CD4-positive, CD25-positive, alpha-beta regulatory T cell (primary cell): ENCODE measurements at regions not wholly inside any gene's neighbourhood (a gene's known extent, or its start where the extent isn't known, plus 50 kb on each side); places are given as distances from the start of the nearest gene placed in this dataset.
A peak's percentile ranks its signal among the peaks of the same experiment; 100 is the strongest.

Experiments used
- ATAC-seq, 2 donors: fragments of 150-1000 bp; cut with Tn5 transposase; one replicate each; pipeline ENCODE4 v1.10.0; 2021; ENCODE audit warnings: low read depth in 2 of 2, moderate number of reproducible peaks in 2 of 2, moderate library complexity in 1 of 2
- DNase-seq, 3 donors: peaks; one replicate each; pipeline versions ENCODE4 v3.0.0 to v3.0.0-alpha.2; 2012 to 2022; ENCODE audit warnings: mixed read lengths in 1 of 3
- H3K27ac ChIP-seq: one replicate; pipeline ENCODE4 v1.7.0; 2013; ENCODE audit warnings: mild to moderate bottlenecking, low read length; ENCODE audit not compliant: insufficient read depth, poor library complexity, severe bottlenecking
- H3K27me3 ChIP-seq: one replicate; pipeline ENCODE4 v1.7.0; 2013; ENCODE audit warnings: low read length; ENCODE audit not compliant: control insufficient read depth, insufficient read depth
- H3K36me3 ChIP-seq: one replicate; pipeline ENCODE4 v1.7.0; 2013; ENCODE audit warnings: mild to moderate bottlenecking, low read length, moderate library complexity; ENCODE audit not compliant: control insufficient read depth, insufficient read depth
- H3K4me1 ChIP-seq: 2 replicates; pipeline ENCODE4 v1.7.0; 2013; ENCODE audit warnings: mild to moderate bottlenecking, low read length; ENCODE audit not compliant: insufficient read depth, control insufficient read depth, poor library complexity, severe bottlenecking
- H3K4me3 ChIP-seq: one replicate; pipeline ENCODE4 v1.7.0; 2013; ENCODE audit warnings: low read depth, mild to moderate bottlenecking, low read length, moderate library complexity
- H3K9me3 ChIP-seq, 2 experiments: 1 replicate in 1 of 2; 2 replicates in 1 of 2; pipeline ENCODE4 v1.7.0; 2013; ENCODE audit warnings: low read length in 2 of 2, mild to moderate bottlenecking in 1 of 2, moderate library complexity in 1 of 2; ENCODE audit not compliant: control insufficient read depth in 2 of 2
- H3K27ac Mint-ChIP-seq, 3 donors: one replicate each; pipeline ENCODE4 v1.8.0; 2020 to 2022; ENCODE audit warnings: mild to moderate bottlenecking in 3 of 3, mixed read lengths in 3 of 3, moderate library complexity in 2 of 3
- H3K27me3 Mint-ChIP-seq: one replicate; pipeline ENCODE4 v1.8.0; 2022; ENCODE audit warnings: mild to moderate bottlenecking, mixed read lengths
- H3K36me3 Mint-ChIP-seq: one replicate; pipeline ENCODE4 v1.8.0; 2020; ENCODE audit warnings: mixed read lengths
- H3K4me1 Mint-ChIP-seq, 4 donors: one replicate each; pipeline ENCODE4 v1.8.0; 2020 to 2022; ENCODE audit warnings: mixed read lengths in 4 of 4, mild to moderate bottlenecking in 1 of 4
- H3K4me3 Mint-ChIP-seq, 4 donors: one replicate each; pipeline ENCODE4 v1.8.0; 2020 to 2022; ENCODE audit warnings: mild to moderate bottlenecking in 4 of 4, mixed read lengths in 4 of 4, moderate library complexity in 3 of 4
- H3K9me3 Mint-ChIP-seq, 7 donors: one replicate each; pipeline ENCODE4 v1.8.0; 2020 to 2022; ENCODE audit warnings: mixed read lengths in 7 of 7, mild to moderate bottlenecking in 3 of 7, moderate library complexity in 2 of 7

- Mint-ChIP-seq H3K36me3 (no peaks in the 10 kb centered on the region), H3K4me3 (no peak overlapping the region), H3K27me3 (no peaks in the 10 kb centered on the region), H3K27ac (no peak overlapping the region), H3K9me3 (peaks cover 0 to 2% (median 0%) of the 10 kb centered on the region in 7 donors), H3K4me1 (no peaks in the 10 kb centered on the region)
- Histone ChIP-seq H3K4me1 (no peaks in the 10 kb centered on the region), H3K27me3 (no peaks in the 10 kb centered on the region), H3K27ac (no peak overlapping the region), H3K9me3 (no peaks in the 10 kb centered on the region), H3K36me3 (no peaks in the 10 kb centered on the region), H3K4me3 (no peak overlapping the region)
- DNase-seq (no peak), ATAC-seq (no peak)
These were observed 508.1 kb downstream of the NTRK3 start for GRCh38 chr15:87748483-87748882.

- no peaks in the 10 kb centered on the region for H3K9me3 ChIP-seq
- H3K27ac Mint-ChIP-seq = no peak overlapping the region
- H3K4me3 Mint-ChIP-seq = no peak overlapping the region
- no peaks in the 10 kb centered on the region for H3K4me1 ChIP-seq
- H3K4me3 ChIP-seq = no peak overlapping the region
- H3K27me3 Mint-ChIP-seq = no peaks in the 10 kb centered on the region
- H3K27me3 ChIP-seq = no peaks in the 10 kb centered on the region
- H3K36me3 ChIP-seq = no peaks in the 10 kb centered on the region
- H3K36me3 Mint-ChIP-seq = no peaks in the 10 kb centered on the region
- no peak overlapping the region for H3K27ac ChIP-seq
- peaks cover 0 to 2% (median 0%) of the 10 kb centered on the region in 7 donors for H3K9me3 Mint-ChIP-seq
- no peaks in the 10 kb centered on the region for H3K4me1 Mint-ChIP-seq
- ATAC-seq (no peak), DNase-seq (no peak)
These were observed 509.5 kb downstream of the NTRK3 start for GRCh38 chr15:87747087-87747486.

GRCh38 chr15:87746333-87746732 lies 510.2 kb downstream of the NTRK3 start:
- no peak overlapping the region for H3K4me3 Mint-ChIP-seq
- DNase-seq = no peak
- Histone ChIP-seq H3K4me3 (no peak overlapping the region), H3K27ac (no peak overlapping the region), H3K9me3 (no peaks in the 10 kb centered on the region), H3K36me3 (no peaks in the 10 kb centered on the region), H3K4me1 (no peaks in the 10 kb centered on the region), H3K27me3 (no peaks in the 10 kb centered on the region)
- H3K9me3 Mint-ChIP-seq = peaks cover 0 to 2% (median 0%) of the 10 kb centered on the region in 7 donors
- no peaks in the 10 kb centered on the region for H3K27me3 Mint-ChIP-seq
- no peak overlapping the region for H3K27ac Mint-ChIP-seq
- ATAC-seq = no peak
- H3K4me1 Mint-ChIP-seq = no peaks in the 10 kb centered on the region
- no peaks in the 10 kb centered on the region for H3K36me3 Mint-ChIP-seq

- no peaks in the 10 kb centered on the region for H3K27me3 Mint-ChIP-seq
- H3K4me1 Mint-ChIP-seq = no peaks in the 10 kb centered on the region
- no peak for ATAC-seq
- H3K4me3 Mint-ChIP-seq = no peak overlapping the region
- no peaks in the 10 kb centered on the region for H3K36me3 Mint-ChIP-seq
- Histone ChIP-seq H3K36me3 (no peaks in the 10 kb centered on the region), H3K27ac (no peak overlapping the region), H3K4me1 (no peaks in the 10 kb centered on the region), H3K4me3 (no peak overlapping the region), H3K9me3 (no peaks in the 10 kb centered on the region), H3K27me3 (no peaks in the 10 kb centered on the region)
- DNase-seq = no peak
- H3K9me3 Mint-ChIP-seq = peaks cover 0 to 2% (median 0%) of the 10 kb centered on the region in 7 donors
- H3K27ac Mint-ChIP-seq = no peak overlapping the region
These were observed 511.7 kb downstream of the NTRK3 start for GRCh38 chr15:87744815-87745214.

GRCh38 chr15:87743562-87743961 lies 513.0 kb downstream of the NTRK3 start:
- no peak overlapping the region for H3K4me3 Mint-ChIP-seq
- no peak for ATAC-seq
- no peak overlapping the region for H3K27ac ChIP-seq

GRCh38 chr15:87741350-87741749 lies 515.2 kb downstream of the NTRK3 start:
- no peaks in the 10 kb centered on the region for H3K27me3 Mint-ChIP-seq
- H3K9me3 Mint-ChIP-seq = peaks cover 0 to 2% (median 0%) of the 10 kb centered on the region in 7 donors
- H3K27ac Mint-ChIP-seq = no peak overlapping the region
- H3K27ac ChIP-seq = no peak overlapping the region
- DNase-seq (no peak), ATAC-seq (no peak)
- H3K4me1 ChIP-seq = no peaks in the 10 kb centered on the region
- no peak overlapping the region for H3K4me3 Mint-ChIP-seq
- H3K4me1 Mint-ChIP-seq = peaks cover 0 to 7% (median 6%) of the 10 kb centered on the region in 4 donors
- no peak overlapping the region for H3K4me3 ChIP-seq
- H3K9me3 ChIP-seq = no peaks in the 10 kb centered on the region
- H3K36me3 ChIP-seq = no peaks in the 10 kb centered on the region
- no peaks in the 10 kb centered on the region for H3K36me3 Mint-ChIP-seq
- no peaks in the 10 kb centered on the region for H3K27me3 ChIP-seq

More at GRCh38 chr15:87743562-87743961, 513.0 kb downstream of the NTRK3 start:
- Mint-ChIP-seq H3K4me1 (no peaks in the 10 kb centered on the region), H3K36me3 (no peaks in the 10 kb centered on the region), H3K27me3 (no peaks in the 10 kb centered on the region), H3K27ac (no peak overlapping the region), H3K9me3 (peaks cover 0 to 2% (median 0%) of the 10 kb centered on the region in 7 donors)
- no peak for DNase-seq
- H3K36me3 ChIP-seq = no peaks in the 10 kb centered on the region
- H3K9me3 ChIP-seq = no peaks in the 10 kb centered on the region
- H3K27me3 ChIP-seq = no peaks in the 10 kb centered on the region
- H3K4me1 ChIP-seq = no peaks in the 10 kb centered on the region
- H3K4me3 ChIP-seq = no peak overlapping the region

GRCh38 chr15:87740655-87741344 lies 515.7 kb downstream of the NTRK3 start:
- ATAC-seq (no peak), DNase-seq (no peak)
- Histone ChIP-seq H3K27ac (no peak overlapping the region), H3K36me3 (no peaks in the 10 kb centered on the region), H3K27me3 (no peaks in the 10 kb centered on the region), H3K4me1 (no peaks in the 10 kb centered on the region), H3K9me3 (no peaks in the 10 kb centered on the region), H3K4me3 (no peak overlapping the region)
- Mint-ChIP-seq H3K4me3 (no peak overlapping the region), H3K9me3 (peaks cover 0 to 2% (median 0%) of the 10 kb centered on the region in 7 donors), H3K27me3 (no peaks in the 10 kb centered on the region), H3K27ac (peak overlapping the region in 1 of 3 donors; percentile 20), H3K4me1 (peaks cover 0 to 10% (median 7%) of the 10 kb centered on the region in 4 donors), H3K36me3 (no peaks in the 10 kb centered on the region)

- ATAC-seq (no peak), DNase-seq (no peak)
- no peaks in the 10 kb centered on the region for H3K9me3 ChIP-seq
- Mint-ChIP-seq H3K4me1 (peaks cover 0 to 10% (median 7%) of the 10 kb centered on the region in 4 donors), H3K36me3 (no peaks in the 10 kb centered on the region), H3K27me3 (no peaks in the 10 kb centered on the region), H3K9me3 (peaks cover 0 to 2% (median 0%) of the 10 kb centered on the region in 7 donors), H3K27ac (peak overlapping the region in 1 of 3 donors; percentile 52), H3K4me3 (no peak overlapping the region)
- H3K4me3 ChIP-seq = no peak overlapping the region
- H3K36me3 ChIP-seq = no peaks in the 10 kb centered on the region
- no peak overlapping the region for H3K27ac ChIP-seq
- H3K4me1 ChIP-seq = no peaks in the 10 kb centered on the region
- no peaks in the 10 kb centered on the region for H3K27me3 ChIP-seq
These were observed 516.7 kb downstream of the NTRK3 start for GRCh38 chr15:87739866-87740265.
